Common myeloid progenitor, CD34-positive (primary cell): ENCODE measurements at regions not wholly inside any gene's neighbourhood (a gene's known extent, or its start where the extent isn't known, plus 50 kb on each side); places are given as distances from the start of the nearest gene placed in this dataset.

Experiments used
- CTCF ChIA-PET: fragments of 350-600 bp; sonication (Branson Sonifier 250); formaldehyde crosslinking; loops from one replicate; lab custom pipeline; 2021; ENCODE audit warnings: antibody characterized with exemption; lab: Charles Lee
- POLR2A ChIA-PET: fragments of 350-600 bp; sonication (Branson Sonifier 250); formaldehyde crosslinking; loops from one replicate; lab custom pipeline; 2021; ENCODE audit warnings: antibody characterized with exemption; lab: Charles Lee
- DNase-seq, 3 donors: peaks; one replicate each; pipeline versions ENCODE4 v3.0.0 to v3.0.0-alpha.2; 2013
- H3K27ac ChIP-seq, 2 experiments: 1 replicate in 1 of 2; 2 replicates in 1 of 2; pipeline ENCODE4 v1.7.0; 2013; ENCODE audit warnings: inconsistent platforms in 2 of 2, low read length in 2 of 2, mild to moderate bottlenecking in 2 of 2, low read depth in 1 of 2, moderate library complexity in 1 of 2; ENCODE audit not compliant: severe bottlenecking in 2 of 2, insufficient read depth in 1 of 2, poor library complexity in 1 of 2
- H3K27me3 ChIP-seq, 5 experiments: replicated peaks in 2 of 5; 1 replicate in 3 of 5; 2 replicates in 2 of 5; pipeline versions ENCODE4 v1.6.1 to v1.7.0; 2013; ENCODE audit warnings: low read length in 4 of 5, mild to moderate bottlenecking in 2 of 5, moderate library complexity in 2 of 5, inconsistent platforms in 1 of 5; ENCODE audit not compliant: insufficient read depth in 5 of 5, control insufficient read depth in 4 of 5
- H3K36me3 ChIP-seq, 4 experiments: 1 replicate in 2 of 4; 2 replicates in 2 of 4; pipeline versions ENCODE4 v1.6.1 to v1.7.0; 2013; ENCODE audit warnings: low read length in 3 of 4, control low read depth in 1 of 4, mild to moderate bottlenecking in 1 of 4; ENCODE audit not compliant: control insufficient read depth in 4 of 4, insufficient read depth in 4 of 4
- H3K4me1 ChIP-seq, 4 experiments: 1 replicate in 3 of 4; 2 replicates in 1 of 4; pipeline versions ENCODE4 v1.6.1 to v1.7.1; 2013; ENCODE audit warnings: low read length in 3 of 4, mild to moderate bottlenecking in 3 of 4, control low read depth in 1 of 4, inconsistent platforms in 1 of 4, moderate library complexity in 1 of 4; ENCODE audit not compliant: control insufficient read depth in 4 of 4, insufficient read depth in 4 of 4; ENCODE audit errors: control extremely low read depth in 1 of 4
- H3K4me3 ChIP-seq, 7 experiments: 1 replicate in 4 of 7; 2 replicates in 3 of 7; pipeline versions ENCODE4 v1.5.1 to v1.7.0; 2013; ENCODE audit warnings: mild to moderate bottlenecking in 7 of 7, low read length in 6 of 7, moderate library complexity in 6 of 7, inconsistent platforms in 2 of 7, low read depth in 2 of 7, control low read depth in 1 of 7; ENCODE audit not compliant: insufficient read depth in 4 of 7, control insufficient read depth in 1 of 7; ENCODE audit errors: extremely low read depth in 1 of 7
- H3K9me3 ChIP-seq, 5 experiments: 1 replicate in 4 of 5; 2 replicates in 1 of 5; pipeline versions ENCODE4 v1.6.1 to v1.7.1; 2013; ENCODE audit warnings: low read length in 4 of 5, mild to moderate bottlenecking in 2 of 5, inconsistent platforms in 1 of 5, low read depth in 1 of 5, moderate library complexity in 1 of 5; ENCODE audit not compliant: control insufficient read depth in 4 of 5, insufficient read depth in 2 of 5; ENCODE audit errors: control extremely low read depth in 1 of 5
- WGBS: methylation state at CpG from one replicate; pipeline ENCODE4 v1.1.5; 2013; ENCODE audit not compliant: insufficient coverage; 5-methylcytosine and 5-hydroxymethylcytosine counted together

- ChIA-PET CTCF (no interaction called here), POLR2A (no interaction called here)
- WGBS, result 93% methylated on average over 2 of the region's 2 CpGs
Observed at GRCh38 chr7:83782628-83783027, 133.7 kb upstream of the SEMA3E start.

GRCh38 chr7:83778073-83778443, 129.1 kb upstream of the SEMA3E start:
- no peaks in the 10 kb centered on the region for H3K4me1 ChIP-seq
- H3K4me3 ChIP-seq, result no peak overlapping the region
- no peak overlapping the region for H3K27ac ChIP-seq
- no peaks in the 10 kb centered on the region for H3K27me3 ChIP-seq
- no peaks in the 10 kb centered on the region for H3K9me3 ChIP-seq
- no peaks in the 10 kb centered on the region for H3K36me3 ChIP-seq
- ChIA-PET POLR2A (no interaction called here), CTCF (no interaction called here)
- WGBS, result no CpG with 5 or more reads among the region's 1 CpG
- DNase-seq, result no peak

More at GRCh38 chr7:83782628-83783027, 133.7 kb upstream of the SEMA3E start:
- DNase-seq, result no peak
- no peaks in the 10 kb centered on the region for H3K4me1 ChIP-seq
- H3K36me3 ChIP-seq, result no peaks in the 10 kb centered on the region
- no peak overlapping the region for H3K4me3 ChIP-seq
- H3K27ac ChIP-seq, result no peak overlapping the region
- H3K9me3 ChIP-seq, result no peaks in the 10 kb centered on the region
- H3K27me3 ChIP-seq, result no peaks in the 10 kb centered on the region

- no peaks in the 10 kb centered on the region for H3K27me3 ChIP-seq
- H3K4me1 ChIP-seq, result no peaks in the 10 kb centered on the region
- H3K9me3 ChIP-seq, result no peaks in the 10 kb centered on the region
- DNase-seq, result no peak
- H3K27ac ChIP-seq, result no peak overlapping the region
- H3K4me3 ChIP-seq, result no peak overlapping the region
- no CpG with 5 or more reads among the region's 5 CpGs for WGBS
- H3K36me3 ChIP-seq, result no peaks in the 10 kb centered on the region
- ChIA-PET POLR2A (no interaction called here), CTCF (no interaction called here)
Observed at GRCh38 chr7:83777406-83778072, 128.6 kb upstream of the SEMA3E start.

GRCh38 chr7:83769407-83769806, 120.5 kb upstream of the SEMA3E start:
- POLR2A ChIA-PET, result no interaction called here
- no peak for DNase-seq
- WGBS, result no CpG with 5 or more reads among the region's 3 CpGs
- no peak overlapping the region for H3K27ac ChIP-seq
- H3K27me3 ChIP-seq, result no peaks in the 10 kb centered on the region
- no peaks in the 10 kb centered on the region for H3K36me3 ChIP-seq
- no peaks in the 10 kb centered on the region for H3K9me3 ChIP-seq
- no peak overlapping the region for H3K4me3 ChIP-seq
- CTCF ChIA-PET, result no interaction called here
- H3K4me1 ChIP-seq, result no peaks in the 10 kb centered on the region

GRCh38 chr7:83751217-83751616, 102.3 kb upstream of the SEMA3E start:
- peaks cover 0 to 5% (median 4%) of the 10 kb centered on the region in 5 experiments for H3K9me3 ChIP-seq
- H3K27ac ChIP-seq, result no peak overlapping the region
- no peaks in the 10 kb centered on the region for H3K27me3 ChIP-seq
- no peak overlapping the region for H3K4me3 ChIP-seq
- ChIA-PET POLR2A (no interaction called here), CTCF (no interaction called here)
- DNase-seq, result no peak
- no peaks in the 10 kb centered on the region for H3K4me1 ChIP-seq
- H3K36me3 ChIP-seq, result no peaks in the 10 kb centered on the region
- WGBS, result no CpG with 5 or more reads among the region's 1 CpG

GRCh38 chr7:83749495-83749894, 100.6 kb upstream of the SEMA3E start:
- no peaks in the 10 kb centered on the region for H3K36me3 ChIP-seq
- no peak overlapping the region for H3K27ac ChIP-seq
- H3K27me3 ChIP-seq, result no peaks in the 10 kb centered on the region
- peaks cover 0 to 5% (median 4%) of the 10 kb centered on the region in 5 experiments for H3K9me3 ChIP-seq
- CTCF ChIA-PET, result no interaction called here
- WGBS, result 94% methylated on average over 31 of the region's 31 CpGs
- H3K4me3 ChIP-seq, result no peak overlapping the region
- H3K4me1 ChIP-seq, result no peaks in the 10 kb centered on the region
- no peak for DNase-seq
- POLR2A ChIA-PET, result no interaction called here

- no peaks in the 10 kb centered on the region for H3K9me3 ChIP-seq
- WGBS, result 100% methylated on average over 1 of the region's 2 CpGs
Observed at GRCh38 chr7:83739527-83739926, 90.6 kb upstream of the SEMA3E start.

More at GRCh38 chr7:83739527-83739926, 90.6 kb upstream of the SEMA3E start:
- no peak for DNase-seq
- Histone ChIP-seq H3K4me1 (no peaks in the 10 kb centered on the region), H3K4me3 (no peak overlapping the region), H3K36me3 (no peaks in the 10 kb centered on the region), H3K27ac (no peak overlapping the region), H3K27me3 (no peaks in the 10 kb centered on the region)
- POLR2A ChIA-PET, result no interaction called here
- CTCF ChIA-PET, result no interaction called here
